Right lobe of liver (tissue), 6 donors: ENCODE measurements at regions not wholly inside any gene's neighbourhood (a gene's known extent, or its start where the extent isn't known, plus 50 kb on each side); places are given as distances from the start of the nearest gene placed in this dataset.

ENCODE experiments used
- ATAC-seq, 4 donors: fragments of 200-7000 bp; cut with Tn5 transposase; one replicate each; pipeline ENCODE4 v1.9.1; 2020; ENCODE audit warnings: mild to moderate bottlenecking in 4 of 4, moderate library complexity in 4 of 4
- DNase-seq, 3 donors: peaks; one replicate each; pipeline ENCODE4 v3.0.0-alpha.2; 2020
- H3K27ac ChIP-seq, 3 donors: fragments of 200-600 bp; one replicate each; pipeline ENCODE4 v1.8.0; 2022
- H3K27me3 ChIP-seq, 2 donors: fragments of 200-600 bp; one replicate each; pipeline ENCODE4 v1.8.0; 2022
- H3K36me3 ChIP-seq, 4 donors: fragments of 200-600 bp; sonication (generic) in 1 of 4; one replicate each; pipeline versions ENCODE4 v1.5.1 to v1.8.0; 2017 to 2022; ENCODE audit warnings: control low read depth in 1 of 4
- H3K4me1 ChIP-seq, 4 donors: fragments of 200-600 bp; sonication (generic) in 1 of 4; one replicate each; pipeline versions ENCODE4 v1.5.1 to v1.8.0; 2017 to 2022; ENCODE audit warnings: control low read depth in 1 of 4
- H3K4me3 ChIP-seq, 3 donors: fragments of 200-600 bp; one replicate each; pipeline ENCODE4 v1.8.0; 2022
- H3K9me3 ChIP-seq, 4 donors: fragments of 200-600 bp; sonication (generic) in 1 of 4; one replicate each; pipeline versions ENCODE4 v1.5.1 to v1.8.0; 2017 to 2022; ENCODE audit warnings: control low read depth in 1 of 4
- CTCF ChIP-seq, 4 donors: fragments of 200-600 bp in 3 of 4; fragments of 450-650 bp in 1 of 4; IDR thresholded peaks; one replicate each; pipeline versions ENCODE4 v1.5.1 to v1.8.0; 2016 to 2022; ENCODE audit warnings: antibody characterized with exemption in 4 of 4, mild to moderate bottlenecking in 2 of 4
- POLR2A ChIP-seq: fragments of 450-650 bp; IDR thresholded peaks from one replicate; pipeline ENCODE4 v1.6.1; 2017; ENCODE audit warnings: antibody characterized with exemption, mild to moderate bottlenecking
- WGBS: methylation state at CpG from one replicate; pipeline ENCODE4 v1.1.6; 2018; ENCODE audit warnings: low coverage, low lambda C conversion rate; ENCODE audit not compliant: insufficient coverage; ENCODE audit errors: missing lambda C conversion rate; 5-methylcytosine and 5-hydroxymethylcytosine counted together
- intact Hi-C, 2 donors: fragments of 100-400 bp; cut with DNase I; formaldehyde crosslinking; loops; one replicate each; pipeline versions ENCODE4 v1.11.2 to v1.14.1; 2022
- donor health status: DM: no; HTN: yes; CAD: no.
- donor health status: DM: no; HTN: no; CAD: no.
- donor health status: DM: no; HTN: no; CAD: no.
- donor health status: DM: no; HTN: yes; CAD: no.
- donor health status: DM: no; HTN: yes; CAD: no.

- TF ChIP-seq POLR2A (no peak), CTCF (IDR thresholded peaks at IDR 0.05) (no peak)
- H3K9me3 ChIP-seq: no peaks in the 10 kb centered on the region
- no peaks in the 10 kb centered on the region for H3K36me3 ChIP-seq
- H3K4me3 ChIP-seq: no peak overlapping the region
- intact Hi-C loops: no loop called here
- H3K27me3 ChIP-seq: no peaks in the 10 kb centered on the region
- 59% methylated on average over 3 of the region's 7 CpGs for WGBS
- no peak overlapping the region for H3K27ac ChIP-seq
- no peaks in the 10 kb centered on the region for H3K4me1 ChIP-seq
- no peak for ATAC-seq
- no peak for DNase-seq
Observed at GRCh38 chr9:91496351-91496750, 72.7 kb upstream of the NFIL3 start.

- Histone ChIP-seq H3K36me3 (no peaks in the 10 kb centered on the region), H3K27ac (no peak overlapping the region), H3K4me1 (no peaks in the 10 kb centered on the region), H3K9me3 (no peaks in the 10 kb centered on the region), H3K27me3 (no peaks in the 10 kb centered on the region), H3K4me3 (no peak overlapping the region)
- no peak for ATAC-seq
- no peak for DNase-seq
- TF ChIP-seq CTCF (IDR thresholded peaks at IDR 0.05) (no peak), POLR2A (no peak)
- intact Hi-C loops: no loop called here
- WGBS: 59% methylated on average over 4 of the region's 4 CpGs
Observed at GRCh38 chr9:91495450-91495849, 71.8 kb upstream of the NFIL3 start.

GRCh38 chr9:91494751-91495150, 71.1 kb upstream of the NFIL3 start:
- Histone ChIP-seq H3K27me3 (no peaks in the 10 kb centered on the region), H3K4me1 (no peaks in the 10 kb centered on the region), H3K27ac (no peak overlapping the region), H3K9me3 (no peaks in the 10 kb centered on the region), H3K4me3 (no peak overlapping the region), H3K36me3 (no peaks in the 10 kb centered on the region)
- DNase-seq (no peak), ATAC-seq (no peak)
- intact Hi-C loops: no loop called here
- 69% methylated on average over 3 of the region's 3 CpGs for WGBS
- TF ChIP-seq POLR2A (no peak), CTCF (IDR thresholded peaks at IDR 0.05) (no peak)

DNA sequence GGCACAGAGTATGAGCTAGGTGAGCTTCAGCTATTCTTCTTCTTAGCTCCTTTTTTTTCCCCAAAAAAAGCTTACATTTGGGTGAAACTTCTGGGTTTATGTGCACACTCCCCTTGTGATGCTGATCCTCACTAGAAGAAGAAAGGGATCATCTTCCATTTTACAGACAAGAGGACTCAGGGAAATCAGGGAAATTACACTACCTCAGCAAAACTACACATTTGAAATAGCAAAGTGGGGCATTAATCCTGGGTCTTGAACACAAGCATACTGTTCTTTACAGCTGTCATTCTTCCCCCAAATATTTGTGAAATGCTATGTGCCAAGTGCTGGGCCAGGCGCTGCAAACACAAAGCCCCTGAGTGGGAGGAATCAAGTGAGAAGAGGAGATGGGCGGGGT, 68.6 kb upstream of the NFIL3 start:
- ATAC-seq (no peak), DNase-seq (no peak)
- TF ChIP-seq POLR2A (no peak), CTCF (IDR thresholded peaks at IDR 0.05) (no peak)
- H3K27me3 ChIP-seq: no peaks in the 10 kb centered on the region
- no peaks in the 10 kb centered on the region for H3K36me3 ChIP-seq
- H3K4me3 ChIP-seq: no peak overlapping the region
- H3K9me3 ChIP-seq: no peaks in the 10 kb centered on the region
- H3K4me1 ChIP-seq: no peaks in the 10 kb centered on the region
- 60% methylated on average over 2 of the region's 2 CpGs for WGBS
- no peak overlapping the region for H3K27ac ChIP-seq
- intact Hi-C loops: no loop called here

DNA sequence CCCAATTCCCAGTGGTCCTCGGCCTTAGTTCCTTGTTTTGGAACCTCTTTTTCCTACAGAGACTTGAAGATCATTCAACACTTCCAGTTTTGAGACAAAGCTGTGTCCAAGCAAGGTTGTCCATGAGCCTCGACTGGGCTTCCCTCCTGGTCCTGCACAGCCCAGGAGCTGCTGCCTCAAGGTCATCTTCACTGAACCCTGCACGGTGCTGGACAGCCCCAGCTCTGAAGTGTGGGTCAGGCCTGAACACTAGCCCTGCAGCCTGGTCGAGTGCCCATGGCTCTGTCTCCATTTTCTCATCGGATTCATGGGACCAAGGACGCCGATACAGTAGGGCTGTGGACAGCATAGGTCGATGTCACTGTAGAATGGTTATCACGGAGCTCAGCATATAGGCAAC, 68.0 kb upstream of the NFIL3 start:
- no peak for DNase-seq
- no peaks in the 10 kb centered on the region for H3K4me1 ChIP-seq
- no peak overlapping the region for H3K27ac ChIP-seq
- WGBS: 51% methylated on average over 3 of the region's 9 CpGs
- no peaks in the 10 kb centered on the region for H3K9me3 ChIP-seq
- H3K27me3 ChIP-seq: no peaks in the 10 kb centered on the region
- no peak for TF ChIP-seq POLR2A
- TF ChIP-seq CTCF (IDR thresholded peaks at IDR 0.05): no peak
- H3K4me3 ChIP-seq: no peak overlapping the region
- no peak for ATAC-seq
- H3K36me3 ChIP-seq: no peaks in the 10 kb centered on the region
- intact Hi-C loops: no loop called here
